K562 (cell line): ENCODE measurements at regions not wholly inside any gene's neighbourhood (a gene's known extent, or its start where the extent isn't known, plus 50 kb on each side); places are given as distances from the start of the nearest gene placed in this dataset.
A peak's percentile ranks its signal among the peaks of the same experiment; 100 is the strongest.

Source experiments
- ESRRA ChIP-seq: fragments of 450-650 bp; IDR thresholded peaks from 2 replicates; pipeline ENCODE4 v1.6.1; 2014; ENCODE audit warnings: low read depth, mild to moderate bottlenecking, moderate library complexity, borderline replicate concordance
- EZH2 ChIP-seq: IDR thresholded peaks from 2 replicates; pipeline ENCODE4 v1.6.1; 2012; ENCODE audit warnings: low read depth, mild to moderate bottlenecking, inconsistent platforms, low read length, borderline replicate concordance
- HNRNPL ChIP-seq: fragments of 200-400 bp; formaldehyde crosslinking; IDR thresholded peaks from 2 replicates; pipeline ENCODE4 v1.6.1; 2017; ENCODE audit warnings: low read depth, mild to moderate bottlenecking, low read length
- JUN ChIP-seq, 2 experiments: sonication (generic) in 1 of 2; formaldehyde crosslinking in 1 of 2; IDR thresholded peaks; 2 replicates each; pipeline versions ENCODE4 v1.6.1 to v1.8.0; 2012 to 2022; ENCODE audit warnings: borderline replicate concordance in 2 of 2, mild to moderate bottlenecking in 2 of 2, improper control_type of control experiment in 1 of 2, low read depth in 1 of 2, low read length in 1 of 2, missing genetic modification reagents in 1 of 2
- PHF8 ChIP-seq: fragments of 200-600 bp; sonication (generic); IDR thresholded peaks from 2 replicates; pipeline ENCODE4 v1.6.1; 2012; ENCODE audit warnings: mixed run types, mild to moderate bottlenecking, inconsistent platforms, low read length, moderate library complexity, borderline replicate concordance
- TAF1 ChIP-seq: IDR thresholded peaks from 2 replicates; pipeline ENCODE4 v1.6.1; 2011; ENCODE audit warnings: mild to moderate bottlenecking, low read length, moderate library complexity; ENCODE audit not compliant: insufficient read depth, control insufficient read depth, severe bottlenecking; ENCODE audit errors: extremely low read depth
- ZNF311 ChIP-seq: fragments of 250-450 bp; sonication (Bioruptor Pico); IDR thresholded peaks from 2 replicates; pipeline ENCODE4 v1.4.0; 2020; ENCODE audit warnings: mild to moderate bottlenecking, moderate library complexity
- ZNF589 ChIP-seq: fragments of 200-800 bp; sonication (Bioruptor generic); IDR thresholded peaks from 2 replicates; pipeline ENCODE4 v1.6.1; 2016; ENCODE audit warnings: low read depth, missing genetic modification characterization, missing compliant biosample characterization
- TF ChIP-seq, protein P1 (sequence below), 3 experiments: IDR thresholded peaks in 2 of 3; conservative IDR thresholded peaks in 1 of 3; 2 replicates each; pipeline ENCODE4 v1.5.1; 2011 to 2012; ENCODE audit warnings: low read length in 3 of 3, mild to moderate bottlenecking in 3 of 3, control low read depth in 2 of 3, improper control_type of control experiment in 1 of 3, inconsistent platforms in 1 of 3, low read depth in 1 of 3, mixed read lengths in 1 of 3, moderate library complexity in 1 of 3; ENCODE audit not compliant: insufficient read depth in 2 of 3

DNA sequence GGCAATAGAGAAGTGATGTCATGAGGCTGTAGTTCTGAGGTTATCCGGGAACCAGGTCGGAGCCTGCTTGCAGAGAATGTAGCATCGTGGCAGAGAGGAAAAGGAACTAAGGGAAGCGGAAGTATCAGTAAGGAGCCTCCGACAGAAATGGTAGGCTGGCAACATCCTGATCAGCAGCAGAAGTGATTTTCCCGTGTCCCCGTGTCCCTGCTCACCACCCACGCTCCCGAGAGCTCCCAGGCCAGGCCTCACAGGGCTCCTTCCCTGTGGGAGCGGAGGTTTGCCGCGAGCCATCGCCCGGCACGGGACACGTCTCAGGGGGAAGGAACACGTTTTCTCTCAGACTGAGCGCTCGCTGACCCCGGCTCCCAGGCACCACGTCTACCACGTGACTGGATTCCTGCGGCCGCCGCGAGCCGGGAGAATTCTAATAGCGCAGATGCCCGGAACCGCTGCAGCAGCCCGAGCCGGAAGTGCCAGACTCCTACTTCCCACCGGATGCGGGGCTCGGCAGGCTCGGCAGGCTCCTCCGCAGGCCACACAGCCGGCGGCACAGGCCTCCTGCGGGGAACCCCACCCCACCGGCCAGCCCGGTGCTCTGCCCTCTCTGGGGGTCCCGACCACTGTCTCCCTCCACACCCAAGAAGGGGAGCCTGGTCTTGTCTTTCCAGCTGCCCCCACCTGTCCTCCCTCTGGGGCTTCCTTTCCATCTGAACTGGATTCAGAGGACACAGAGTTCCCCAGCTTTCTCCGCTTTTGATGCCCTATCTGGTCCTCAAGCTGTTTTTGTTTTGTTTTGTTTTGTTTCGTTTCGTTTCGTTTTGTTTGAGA lies 99.3 kb downstream of the BDH1 start:
- TF ChIP-seq, protein P1, sequence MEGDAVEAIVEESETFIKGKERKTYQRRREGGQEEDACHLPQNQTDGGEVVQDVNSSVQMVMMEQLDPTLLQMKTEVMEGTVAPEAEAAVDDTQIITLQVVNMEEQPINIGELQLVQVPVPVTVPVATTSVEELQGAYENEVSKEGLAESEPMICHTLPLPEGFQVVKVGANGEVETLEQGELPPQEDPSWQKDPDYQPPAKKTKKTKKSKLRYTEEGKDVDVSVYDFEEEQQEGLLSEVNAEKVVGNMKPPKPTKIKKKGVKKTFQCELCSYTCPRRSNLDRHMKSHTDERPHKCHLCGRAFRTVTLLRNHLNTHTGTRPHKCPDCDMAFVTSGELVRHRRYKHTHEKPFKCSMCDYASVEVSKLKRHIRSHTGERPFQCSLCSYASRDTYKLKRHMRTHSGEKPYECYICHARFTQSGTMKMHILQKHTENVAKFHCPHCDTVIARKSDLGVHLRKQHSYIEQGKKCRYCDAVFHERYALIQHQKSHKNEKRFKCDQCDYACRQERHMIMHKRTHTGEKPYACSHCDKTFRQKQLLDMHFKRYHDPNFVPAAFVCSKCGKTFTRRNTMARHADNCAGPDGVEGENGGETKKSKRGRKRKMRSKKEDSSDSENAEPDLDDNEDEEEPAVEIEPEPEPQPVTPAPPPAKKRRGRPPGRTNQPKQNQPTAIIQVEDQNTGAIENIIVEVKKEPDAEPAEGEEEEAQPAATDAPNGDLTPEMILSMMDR (IDR thresholded peaks at IDR 0.05 in 2 of 3, conservative IDR thresholded peaks at IDR 0.05 in 1 of 3; ENCODE audit: insufficient read depth in 2 of 3, low read depth in 1 of 3, low read length in 3 of 3) = no peak
- TF ChIP-seq ZNF311 (CRISPR knock-in tag) (no peak), PHF8 (peak; percentile 53; the same call in 1 of the 2 replicates), ESRRA (no peak), JUN (IDR thresholded peaks at IDR 0.05; ENCODE audit: borderline replicate concordance, low read depth, low read length) (no peak), JUN (CRISPR knock-in tag; IDR thresholded peaks at IDR 0.05; ENCODE audit: borderline replicate concordance) (no peak), ZNF589 (CRISPR knock-in tag) (0 out of 2 replicates have a peak, but pooled peaks have one; percentile 44), TAF1 (peak; percentile 39), EZH2 (no peak), HNRNPL (no peak)
